NCI-H774 (cell line): ENCODE measurements at regions not wholly inside any gene's neighbourhood (a gene's known extent, or its start where the extent isn't known, plus 50 kb on each side); places are given as distances from the start of the nearest gene placed in this dataset.
"Not testable (repeated sequence)": the region's sequence is repeated elsewhere in the genome, so short reads cannot be mapped to it uniquely, and the experiment has no call there.

Source experiments
- DNase-seq: peaks from one replicate; lab custom pipeline; 2025; lab: John Stamatoyannopoulos, UW

DNA sequence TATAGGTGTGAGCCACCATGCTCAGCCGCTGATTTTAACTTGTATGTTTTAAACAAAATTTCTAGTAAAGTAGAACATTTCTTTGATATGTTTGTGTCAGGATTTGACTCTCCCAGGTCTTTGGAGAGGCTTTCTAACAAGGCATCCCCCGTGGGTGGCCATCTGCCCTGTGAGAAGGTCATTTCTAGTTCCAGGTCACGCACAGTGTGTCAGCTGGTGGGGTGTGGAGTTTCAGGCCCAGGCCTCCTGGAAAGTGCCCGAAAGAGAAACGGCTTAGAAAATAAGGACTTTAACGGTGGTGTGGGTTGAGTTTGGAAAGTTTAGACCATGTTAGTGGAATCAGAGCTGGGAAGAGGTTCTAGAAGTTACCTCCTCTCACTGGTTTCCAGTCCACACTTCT is 61.0 kb downstream of the SPDYE17 start:
- DNase-seq: not testable (repeated sequence)

DNA sequence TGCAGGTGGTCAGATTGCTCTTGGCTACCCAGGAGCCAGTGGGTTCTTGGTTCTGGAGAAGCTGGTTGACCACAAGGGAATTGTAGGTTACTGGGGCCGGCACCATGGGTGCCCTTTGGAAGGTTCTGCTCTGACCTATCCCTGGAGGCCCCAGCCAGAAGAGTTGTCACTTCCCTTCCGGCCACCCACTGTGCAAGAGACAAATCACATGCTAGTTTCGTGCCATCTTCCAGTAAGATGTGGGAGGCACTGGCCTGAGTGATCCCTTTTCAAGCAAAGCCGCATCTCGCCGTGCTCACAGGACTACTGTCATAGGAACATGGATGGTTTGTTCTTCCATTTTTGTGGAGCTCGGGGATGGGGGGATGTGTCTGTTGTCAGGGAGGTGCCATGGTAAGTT is 62.3 kb downstream of the SPDYE17 start:
- not testable (repeated sequence) for DNase-seq

DNA sequence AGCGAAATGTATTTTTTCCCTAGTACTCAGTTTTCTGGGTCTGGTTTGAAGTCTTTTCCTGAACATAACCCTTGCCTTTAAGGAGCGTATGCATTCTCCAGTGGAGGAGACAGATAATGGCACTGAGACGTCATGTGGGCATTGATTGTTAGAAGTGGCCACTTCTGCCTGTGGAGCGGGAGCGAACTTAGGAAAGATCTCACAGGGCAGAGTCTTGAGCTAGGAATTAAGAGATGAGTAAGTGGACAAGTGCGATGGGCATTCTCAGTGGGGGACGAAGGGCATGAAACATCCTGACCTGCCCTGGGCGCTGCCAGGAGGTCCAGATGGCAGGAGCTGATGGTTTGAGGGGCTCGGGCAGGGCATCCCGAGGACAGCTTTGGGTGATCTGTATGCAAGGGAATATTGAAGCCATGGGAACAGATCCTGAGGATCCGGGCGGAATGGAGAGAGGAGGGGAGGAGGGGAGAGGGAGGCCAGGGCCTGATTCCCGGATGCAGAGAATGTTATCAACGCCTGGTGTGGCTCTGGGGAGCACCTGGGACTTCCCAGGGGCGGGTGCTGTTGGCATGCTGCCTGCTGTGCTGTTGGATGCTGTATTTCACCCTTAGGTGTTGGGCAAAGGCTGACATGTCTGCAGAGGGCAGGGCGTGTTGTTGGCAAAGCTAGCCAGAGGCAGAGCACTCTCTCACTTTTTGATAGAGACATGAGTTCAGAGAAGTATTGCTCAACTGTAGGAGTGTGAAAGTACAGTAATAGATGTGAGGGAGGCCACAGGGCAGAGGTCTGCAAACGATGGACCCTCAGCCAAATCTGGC is 66.2 kb downstream of the SPDYE17 start:
- not testable (repeated sequence) for DNase-seq

DNA sequence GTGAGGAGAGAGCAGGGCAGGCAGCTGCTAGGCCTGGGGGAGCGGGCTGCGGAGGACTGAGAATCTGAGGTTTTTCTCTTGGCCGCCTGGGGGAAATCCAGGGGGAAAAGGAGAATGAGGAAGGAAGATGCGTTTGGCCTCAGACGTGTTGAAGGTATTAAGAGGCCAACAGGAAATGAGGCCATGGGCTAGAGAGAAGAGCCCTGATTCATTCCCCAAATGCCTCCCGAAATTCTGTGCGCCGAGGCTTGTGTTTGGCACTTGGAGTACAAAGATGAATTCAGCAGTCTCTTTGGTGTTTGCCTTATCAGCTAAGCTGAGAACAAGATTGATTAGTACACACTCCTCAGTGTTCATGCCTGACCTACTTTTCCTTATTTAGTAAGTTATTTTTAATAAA is 68.1 kb downstream of the SPDYE17 start:
- not testable (repeated sequence) for DNase-seq

DNA sequence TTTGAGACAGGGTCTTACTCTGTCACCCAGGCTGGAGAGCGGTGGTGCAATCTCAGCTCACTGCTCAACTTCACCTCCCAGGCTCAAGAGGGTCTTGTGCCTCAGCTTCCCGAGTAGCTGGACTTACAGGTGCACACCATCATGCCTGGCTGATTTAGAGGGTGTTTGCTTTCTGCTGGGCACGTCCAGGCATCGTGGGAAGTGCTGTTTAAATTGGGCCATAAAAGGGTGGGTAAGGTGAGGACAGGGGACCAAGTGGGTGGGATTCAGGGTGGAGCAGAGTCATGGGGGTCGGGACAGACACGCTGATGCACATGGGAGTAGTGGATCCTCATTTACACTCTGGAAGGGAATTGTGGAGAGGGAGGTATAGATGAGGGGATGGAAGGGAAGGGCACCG is 69.1 kb downstream of the SPDYE17 start:
- DNase-seq: not testable (repeated sequence)

DNA sequence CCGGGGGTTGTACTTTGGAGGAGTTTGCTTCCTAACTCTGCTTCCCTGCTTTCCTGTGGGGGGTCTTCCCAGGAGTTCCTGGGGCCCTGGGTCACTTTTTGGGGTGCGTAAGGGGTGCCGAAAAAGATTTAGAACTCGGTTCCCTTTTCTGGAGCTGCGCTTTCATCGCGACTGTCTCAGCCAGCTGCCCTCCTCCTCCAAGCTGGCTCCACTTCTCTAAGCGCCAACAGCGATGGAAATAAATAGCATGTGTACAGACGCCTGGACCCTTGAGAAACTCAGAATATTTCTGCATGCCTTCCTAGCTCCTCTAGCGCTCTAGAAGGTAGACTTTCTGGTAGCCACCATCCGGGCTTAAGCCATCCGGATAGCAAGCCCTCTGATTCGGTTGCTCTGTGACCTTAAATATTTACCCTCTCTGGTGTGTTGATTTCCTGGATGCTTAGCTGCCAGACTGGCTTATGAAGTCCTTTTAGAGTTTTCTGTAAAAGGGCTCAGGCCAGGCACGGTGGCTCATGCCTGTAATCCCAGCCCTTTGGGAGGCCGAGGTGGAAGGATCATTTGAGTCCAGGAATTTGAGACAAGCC is 71.7 kb downstream of the SPDYE17 start:
- not testable (repeated sequence) for DNase-seq

DNA sequence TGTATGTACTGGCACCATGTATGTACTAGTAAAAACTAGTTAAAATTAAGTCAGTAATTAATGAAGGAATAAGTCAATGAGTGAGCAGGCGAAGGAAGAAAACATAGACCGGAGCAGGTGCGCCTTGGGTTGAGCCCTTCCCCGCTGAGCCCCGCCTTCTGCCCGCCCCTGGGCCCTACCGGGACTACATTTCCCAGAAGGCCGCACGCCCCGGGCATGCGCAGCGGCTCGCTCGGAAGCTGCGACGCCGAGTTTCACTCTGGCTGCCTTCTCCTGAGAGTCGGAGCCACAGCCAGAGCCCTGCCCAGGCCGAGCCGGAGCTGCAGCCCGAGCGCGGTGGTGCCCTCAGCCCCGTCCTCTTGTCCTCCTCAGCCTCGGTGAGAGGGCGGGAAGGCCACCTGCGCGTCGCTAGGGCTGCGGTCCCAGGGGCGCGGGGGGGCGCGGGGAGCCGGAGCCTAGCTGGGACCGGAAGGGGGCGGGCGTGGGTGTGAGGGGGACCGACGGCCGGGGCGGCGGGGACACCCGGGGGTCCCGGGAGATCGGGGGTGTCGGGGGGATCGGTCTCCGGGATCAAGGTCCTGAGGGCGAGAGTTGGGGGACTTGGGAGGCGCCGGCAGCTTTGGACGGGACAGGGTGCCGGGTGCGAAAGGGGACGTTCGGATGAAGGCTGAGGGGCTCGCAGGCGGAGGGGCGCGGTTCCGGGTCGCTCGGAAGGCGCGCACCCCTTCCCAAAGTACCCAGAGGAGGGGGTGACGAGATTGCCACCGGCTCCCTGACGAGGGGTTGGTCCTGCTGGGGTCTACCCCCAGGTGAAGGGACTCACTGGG is 72.4 kb downstream of the SPDYE17 start:
- not testable (repeated sequence) for DNase-seq

DNA sequence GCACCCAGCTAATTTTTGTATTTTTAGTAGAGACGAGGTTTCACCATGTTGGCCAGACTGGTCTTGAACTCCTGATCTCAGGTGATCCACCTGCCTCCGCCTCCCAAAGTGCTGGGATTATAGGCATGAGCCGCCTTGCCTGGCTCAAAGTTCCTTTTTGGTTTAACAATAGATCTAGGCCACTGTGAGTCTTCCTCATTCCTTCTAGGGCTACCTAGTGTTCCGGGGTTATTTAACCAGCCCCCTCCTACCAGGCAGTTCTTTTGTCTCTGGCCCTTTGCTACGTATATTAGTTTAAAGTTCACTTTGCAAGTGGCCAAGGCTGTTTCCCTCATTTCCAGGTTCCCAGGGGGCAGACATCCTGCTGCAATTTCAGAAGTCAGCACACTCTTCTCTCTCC is 75.6 kb downstream of the SPDYE17 start:
- DNase-seq: not testable (repeated sequence)

DNA sequence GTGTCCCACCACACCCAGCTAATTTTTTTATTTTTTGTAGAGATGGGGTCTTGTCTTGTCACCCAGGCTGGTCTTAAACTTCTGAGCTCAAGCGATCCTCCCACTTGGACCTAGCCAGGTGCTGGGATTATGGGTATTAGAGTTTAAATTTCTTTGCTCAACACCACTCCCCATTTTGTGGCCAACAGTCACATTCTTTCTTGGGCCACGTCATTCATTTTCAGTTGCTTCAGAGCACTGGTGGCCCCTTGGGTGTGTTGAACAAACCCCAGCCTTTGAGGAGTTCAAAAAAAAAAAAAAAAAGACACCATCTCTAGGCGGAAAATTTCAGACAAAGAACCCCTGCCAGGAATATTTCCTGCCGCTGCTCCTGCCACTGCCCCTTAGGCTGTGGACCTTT is 77.0 kb downstream of the SPDYE17 start:
- not testable (repeated sequence) for DNase-seq

DNA sequence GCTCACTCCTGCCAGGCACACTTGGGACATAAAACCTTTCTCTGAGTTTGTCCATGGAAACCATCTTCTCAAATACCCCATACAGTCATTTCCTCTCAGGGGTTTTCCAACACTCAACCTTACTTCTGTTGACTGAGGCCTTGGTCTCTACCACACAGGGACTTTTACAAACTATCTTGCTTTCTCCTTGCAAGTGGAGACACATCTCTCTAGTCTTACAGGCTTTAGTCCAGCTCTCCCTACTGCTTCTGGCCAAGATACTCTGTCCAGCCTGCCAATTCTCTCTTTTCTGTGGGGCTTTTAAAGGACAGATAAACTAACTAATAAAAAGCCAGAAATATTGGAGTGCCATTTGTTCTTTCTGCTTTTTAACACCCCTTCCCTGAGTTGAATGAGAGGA is 87.6 kb downstream of the SPDYE17 start:
- DNase-seq: not testable (repeated sequence)

DNA sequence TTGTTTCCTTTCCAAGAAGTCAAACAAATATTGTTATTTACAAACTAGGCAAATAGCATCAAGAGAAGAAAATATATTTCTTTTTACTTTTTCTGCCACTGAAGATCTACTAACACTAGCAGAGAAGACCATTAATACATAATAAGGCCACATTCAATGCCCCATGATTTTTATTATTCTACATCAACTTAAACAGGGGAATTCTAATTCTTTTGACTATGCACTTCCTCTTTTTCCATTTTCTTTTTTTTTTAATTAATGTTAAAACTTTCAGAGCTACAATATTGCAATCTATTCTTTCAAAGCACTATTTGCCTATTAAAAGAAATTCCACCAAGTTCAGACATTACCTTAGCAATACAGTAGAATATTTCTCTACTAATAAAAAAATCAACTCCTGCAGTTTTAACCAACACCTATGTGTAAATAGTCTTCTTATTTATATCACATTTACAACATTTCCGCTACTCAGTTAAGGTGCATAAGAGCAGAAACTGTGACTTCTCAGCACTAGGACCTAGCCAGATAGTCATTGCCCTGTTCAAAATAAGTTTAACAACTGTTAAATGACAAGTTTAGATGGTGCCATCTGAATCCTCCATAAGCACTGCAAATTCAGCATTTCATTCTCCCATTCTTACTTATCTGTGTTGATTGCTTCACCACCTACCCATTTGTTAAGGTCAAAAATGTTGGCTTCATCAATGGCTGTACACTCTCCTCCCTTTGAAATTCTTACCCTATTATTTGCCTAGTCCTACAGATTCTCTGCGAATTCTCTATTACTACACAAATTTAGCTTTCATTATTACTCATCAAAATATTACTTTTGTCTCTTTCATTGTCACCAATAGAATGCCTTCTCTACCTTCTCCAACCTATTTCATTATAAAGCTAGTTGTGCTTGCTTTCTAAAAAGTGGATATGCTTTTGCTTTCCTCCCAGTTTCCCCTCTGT is 90.1 kb downstream of the SPDYE17 start:
- DNase-seq: not testable (repeated sequence)

DNA sequence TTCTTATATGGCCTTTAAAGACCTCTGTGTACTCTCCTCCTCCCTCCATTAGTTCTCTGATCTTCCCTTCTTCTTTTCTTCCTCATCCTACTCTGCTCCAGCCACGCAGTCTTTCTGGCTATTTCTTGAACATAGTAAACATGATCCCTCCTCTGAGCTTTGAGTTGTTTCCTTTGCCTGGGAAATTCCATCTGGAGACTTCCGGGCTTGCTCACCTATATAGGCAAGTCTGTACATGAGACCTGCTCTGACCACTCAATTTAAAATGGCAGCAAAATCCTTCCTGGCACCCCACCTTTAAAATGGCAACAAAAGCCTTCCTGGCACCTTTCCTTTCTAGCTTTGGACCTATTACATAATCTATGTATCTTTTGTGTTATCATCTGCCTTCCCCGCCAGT is 94.4 kb downstream of the SPDYE17 start:
- DNase-seq: not testable (repeated sequence)

DNA sequence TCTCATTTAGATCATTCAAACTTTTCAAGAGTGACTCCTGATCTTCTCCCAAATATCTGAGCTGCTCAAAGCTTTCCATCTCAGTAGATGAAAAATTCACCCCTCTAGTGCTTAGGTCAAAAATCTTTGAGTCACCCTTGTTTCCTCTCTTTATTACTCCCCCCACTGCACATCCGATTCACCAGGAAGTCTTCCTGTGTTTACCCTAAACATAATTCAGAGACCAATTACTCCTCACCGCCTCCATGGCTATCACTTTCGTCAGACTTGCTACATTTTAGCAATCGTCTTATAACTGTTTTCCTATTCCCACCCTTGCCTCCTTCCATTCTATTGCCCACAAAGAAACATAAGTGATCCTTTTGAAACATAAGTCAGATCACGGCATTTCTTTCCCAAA is 94.8 kb downstream of the SPDYE17 start:
- DNase-seq: not testable (repeated sequence)

DNA sequence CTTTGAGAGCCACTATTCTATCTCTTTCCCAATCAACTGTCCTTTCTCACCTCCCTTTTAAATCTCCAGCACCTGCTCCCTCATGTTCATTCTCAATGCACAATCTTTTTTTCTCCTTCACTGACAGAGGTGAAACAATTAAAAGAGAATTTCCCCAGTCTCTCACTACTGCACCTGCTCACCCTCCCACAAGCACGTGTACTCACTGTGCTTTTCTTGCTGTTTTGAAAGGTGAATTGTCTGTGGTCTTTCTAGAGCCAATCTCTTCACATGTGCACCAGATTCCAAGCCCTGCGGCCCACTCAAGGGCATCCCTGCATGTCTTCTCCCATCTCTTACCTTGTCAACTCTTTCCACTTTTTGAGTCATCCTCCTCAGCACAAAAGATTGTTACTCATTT is 95.8 kb downstream of the SPDYE17 start:
- not testable (repeated sequence) for DNase-seq

DNA sequence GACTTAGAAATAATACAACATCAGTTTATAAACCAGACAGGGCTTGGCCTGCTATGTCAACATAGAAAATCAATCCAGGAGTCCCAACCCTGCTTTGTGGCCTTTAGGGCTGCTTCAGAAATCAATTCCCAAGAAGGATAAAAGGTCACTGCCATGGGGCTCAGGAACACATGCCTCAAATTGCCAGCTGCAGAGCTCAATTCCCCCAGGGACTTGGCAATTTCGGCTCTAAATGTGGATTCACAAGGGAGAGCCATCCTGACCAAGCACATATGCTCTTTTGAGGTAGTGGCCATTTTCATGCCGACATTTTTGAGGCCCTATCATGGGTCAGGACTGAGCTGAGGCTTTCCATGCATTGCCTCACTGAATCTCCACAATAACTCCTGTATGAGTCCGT is 97.5 kb downstream of the SPDYE17 start:
- not testable (repeated sequence) for DNase-seq

DNA sequence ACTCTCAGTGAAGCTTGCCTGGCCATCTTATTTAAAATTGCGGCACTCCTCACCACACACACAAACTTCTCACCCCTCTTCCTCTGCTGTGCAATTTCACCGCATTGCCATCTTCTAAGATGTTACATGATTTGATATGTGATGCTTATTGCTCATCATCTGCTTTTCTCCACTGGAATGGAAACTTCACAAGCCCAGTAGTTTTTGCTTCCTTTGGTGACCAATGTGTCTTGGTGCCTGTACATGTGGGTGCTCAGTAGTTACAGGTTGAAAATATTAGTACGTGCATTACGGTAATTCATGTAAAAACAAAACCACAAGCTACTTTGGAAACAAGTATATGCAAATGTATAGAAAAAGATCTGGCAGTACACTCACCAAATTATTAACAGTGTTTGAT is 99.2 kb downstream of the SPDYE17 start:
- not testable (repeated sequence) for DNase-seq

DNA sequence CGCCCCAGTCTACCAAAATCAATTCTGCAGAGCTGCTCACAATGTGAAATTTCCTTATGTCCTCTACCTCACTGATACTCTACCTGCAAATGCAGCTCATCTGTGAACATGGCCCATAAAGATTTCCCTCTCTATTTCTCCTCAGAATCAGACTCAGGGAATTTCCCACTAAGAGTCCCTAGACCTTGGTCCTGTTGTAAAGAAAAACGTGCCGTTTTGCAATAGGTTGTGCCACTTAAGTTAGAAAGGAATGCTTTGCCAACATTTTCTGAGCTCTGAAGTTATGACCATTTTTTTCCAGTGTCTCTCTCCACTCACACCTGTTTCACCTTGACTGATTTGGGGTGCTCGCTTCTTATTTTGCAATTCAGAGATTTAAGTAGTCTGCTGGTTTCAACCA is 100.7 kb downstream of the SPDYE17 start:
- not testable (repeated sequence) for DNase-seq

DNA sequence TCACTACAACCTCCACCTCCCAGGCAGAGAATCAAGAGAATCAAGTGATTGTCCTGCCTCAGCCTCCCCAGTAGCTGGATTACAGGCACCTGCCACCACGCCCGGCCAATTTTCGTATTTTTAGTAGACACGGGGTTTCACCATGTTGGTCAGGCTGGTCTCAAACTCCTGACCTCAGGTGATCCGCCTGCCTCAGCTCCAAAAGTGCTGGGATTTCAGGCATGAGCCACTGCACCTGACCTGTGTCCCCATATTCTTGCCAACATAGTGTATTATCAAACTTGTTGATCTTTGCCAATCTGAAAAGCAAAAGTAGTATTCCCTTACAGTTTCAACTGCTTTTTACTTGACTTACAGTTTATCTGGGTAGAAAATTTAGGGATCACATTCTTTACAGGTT is 101.7 kb downstream of the SPDYE17 start:
- not testable (repeated sequence) for DNase-seq

DNA sequence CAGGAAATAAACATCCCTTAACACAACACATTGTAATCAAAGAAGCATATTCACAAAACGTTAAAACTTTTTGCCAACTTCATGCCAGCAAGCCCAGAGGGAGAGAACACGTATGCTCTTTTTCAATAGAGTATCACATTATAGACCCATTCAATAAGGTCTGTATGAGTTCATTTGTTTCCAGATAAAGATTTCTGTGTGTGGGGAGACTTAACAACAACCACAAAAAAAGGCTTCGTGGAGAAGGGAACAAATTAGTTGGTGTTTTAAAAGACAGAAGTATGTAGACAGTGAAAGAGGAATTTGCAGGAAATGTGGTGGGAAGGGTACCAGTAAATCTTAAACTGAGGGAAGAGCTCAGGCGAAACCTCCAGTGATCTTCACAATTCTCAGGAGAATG is 103.4 kb downstream of the SPDYE17 start:
- not testable (repeated sequence) for DNase-seq

DNA sequence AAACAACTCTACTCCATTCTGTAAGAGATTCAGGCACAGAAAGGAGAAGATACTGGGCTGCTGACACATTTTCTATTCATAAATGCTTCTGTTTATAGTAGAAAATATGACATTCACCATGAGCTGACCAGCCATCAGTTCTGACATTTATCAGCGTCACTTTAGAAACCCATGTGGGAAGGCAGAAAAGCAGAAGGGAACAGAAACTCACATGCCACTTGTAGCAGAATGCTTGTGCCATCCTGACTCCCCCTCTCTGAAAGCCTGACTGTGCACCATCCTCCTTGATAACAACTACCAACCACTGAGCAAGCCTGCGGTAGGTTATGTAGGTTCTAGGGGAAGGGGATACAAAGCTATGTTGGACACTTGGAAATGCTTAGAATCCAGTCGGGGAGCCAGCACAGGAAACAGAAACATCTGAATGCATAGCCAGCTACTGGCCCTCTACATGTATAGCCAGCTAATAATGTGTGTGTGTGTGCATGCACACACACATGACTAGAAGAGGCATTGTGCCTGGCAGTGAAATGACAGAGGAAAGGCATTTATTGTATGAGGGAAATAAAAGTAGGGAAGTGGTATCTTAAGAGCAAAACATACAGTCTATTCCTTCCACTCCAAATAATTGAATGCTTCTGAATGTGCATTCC is 104.3 kb downstream of the SPDYE17 start:
- DNase-seq: not testable (repeated sequence)

DNA sequence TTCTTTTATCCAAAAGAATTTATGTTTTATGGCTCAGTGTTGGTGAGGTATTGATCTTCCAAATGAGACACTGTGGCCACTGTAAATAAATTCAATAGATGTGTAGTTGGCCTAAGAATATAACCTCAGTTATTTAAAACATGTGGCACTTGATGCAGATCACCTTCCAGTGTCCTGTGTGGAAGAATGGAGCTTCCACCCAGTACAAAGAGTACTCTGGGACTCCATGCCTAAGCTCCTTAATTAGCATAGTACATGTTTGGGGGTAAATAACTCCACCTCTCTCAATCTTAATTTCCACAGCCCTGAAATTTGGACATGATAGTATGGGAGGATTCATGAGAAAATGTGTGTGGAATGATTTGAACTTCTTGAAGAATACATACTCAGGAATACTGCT is 105.7 kb downstream of the SPDYE17 start:
- not testable (repeated sequence) for DNase-seq
